Chondrocyte (in vitro differentiated cells): ENCODE measurements at regions not wholly inside any gene's neighbourhood (a gene's known extent, or its start where the extent isn't known, plus 50 kb on each side); places are given as distances from the start of the nearest gene placed in this dataset.

Experiments used
- DNase-seq: peaks from one replicate; pipeline ENCODE4 v3.0.0; 2021; ENCODE audit warnings: mixed read lengths, low spot score
- H3K27ac Mint-ChIP-seq: one replicate; pipeline ENCODE4 v1.8.0; 2021; ENCODE audit warnings: mild to moderate bottlenecking, moderate library complexity, mixed read lengths; ENCODE audit not compliant: unreplicated experiment
- H3K27me3 Mint-ChIP-seq: 2 replicates; pipeline ENCODE4 v1.8.0; 2021; ENCODE audit warnings: low read depth, mixed read lengths
- H3K36me3 Mint-ChIP-seq: 2 replicates; pipeline ENCODE4 v1.8.0; 2021; ENCODE audit warnings: low read depth, mixed read lengths
- H3K4me1 Mint-ChIP-seq: 2 replicates; pipeline ENCODE4 v1.8.0; 2021; ENCODE audit warnings: low read depth, mild to moderate bottlenecking, mixed read lengths
- H3K4me3 Mint-ChIP-seq: one replicate; pipeline ENCODE4 v1.8.0; 2021; ENCODE audit warnings: mild to moderate bottlenecking, moderate library complexity, mixed read lengths; ENCODE audit not compliant: unreplicated experiment
- H3K9me3 Mint-ChIP-seq: 2 replicates; pipeline ENCODE4 v1.8.0; 2021; ENCODE audit warnings: low read depth, mixed read lengths
- TF ChIP-seq, protein P1 (sequence below): fragments of 200-600 bp; sonication (generic); IDR thresholded peaks from 2 replicates; pipeline ENCODE4 v1.5.0; 2021; ENCODE audit warnings: antibody characterized with exemption, mild to moderate bottlenecking, moderate library complexity

DNA sequence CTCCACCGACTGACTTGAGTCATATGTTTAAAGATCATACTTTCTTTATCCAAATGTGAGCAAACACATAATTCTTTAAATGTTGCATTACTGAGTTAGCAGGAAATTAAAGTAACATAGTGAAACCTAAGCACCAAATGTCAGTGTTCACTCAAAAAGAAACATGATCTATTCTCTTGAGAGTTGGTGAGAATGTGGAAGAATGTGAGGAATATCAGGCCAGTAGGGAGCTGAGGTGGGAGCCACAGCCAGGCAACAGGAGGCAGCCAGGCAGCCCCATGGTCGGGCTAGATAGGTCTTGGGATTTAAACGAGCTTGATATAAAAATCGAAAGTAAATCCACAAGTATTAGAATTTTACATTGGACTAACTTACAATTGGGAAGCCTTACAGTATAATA is 198.1 kb upstream of the SH3BP4 start:
- H3K4me3 Mint-ChIP-seq = peak overlapping the region; percentile 55
- no peak for DNase-seq
- peaks cover 2% of the 10 kb centered on the region for H3K36me3 Mint-ChIP-seq
- H3K9me3 Mint-ChIP-seq = peaks cover 6% of the 10 kb centered on the region
- H3K4me1 Mint-ChIP-seq = peaks cover 24% of the 10 kb centered on the region
- no peaks in the 10 kb centered on the region for H3K27me3 Mint-ChIP-seq
- H3K27ac Mint-ChIP-seq = peak overlapping the region; percentile 94
- TF ChIP-seq, protein P1, sequence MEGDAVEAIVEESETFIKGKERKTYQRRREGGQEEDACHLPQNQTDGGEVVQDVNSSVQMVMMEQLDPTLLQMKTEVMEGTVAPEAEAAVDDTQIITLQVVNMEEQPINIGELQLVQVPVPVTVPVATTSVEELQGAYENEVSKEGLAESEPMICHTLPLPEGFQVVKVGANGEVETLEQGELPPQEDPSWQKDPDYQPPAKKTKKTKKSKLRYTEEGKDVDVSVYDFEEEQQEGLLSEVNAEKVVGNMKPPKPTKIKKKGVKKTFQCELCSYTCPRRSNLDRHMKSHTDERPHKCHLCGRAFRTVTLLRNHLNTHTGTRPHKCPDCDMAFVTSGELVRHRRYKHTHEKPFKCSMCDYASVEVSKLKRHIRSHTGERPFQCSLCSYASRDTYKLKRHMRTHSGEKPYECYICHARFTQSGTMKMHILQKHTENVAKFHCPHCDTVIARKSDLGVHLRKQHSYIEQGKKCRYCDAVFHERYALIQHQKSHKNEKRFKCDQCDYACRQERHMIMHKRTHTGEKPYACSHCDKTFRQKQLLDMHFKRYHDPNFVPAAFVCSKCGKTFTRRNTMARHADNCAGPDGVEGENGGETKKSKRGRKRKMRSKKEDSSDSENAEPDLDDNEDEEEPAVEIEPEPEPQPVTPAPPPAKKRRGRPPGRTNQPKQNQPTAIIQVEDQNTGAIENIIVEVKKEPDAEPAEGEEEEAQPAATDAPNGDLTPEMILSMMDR = peak; percentile 8

- Mint-ChIP-seq H3K36me3 (peaks cover 2% of the 10 kb centered on the region), H3K27me3 (no peaks in the 10 kb centered on the region), H3K9me3 (peaks cover 6% of the 10 kb centered on the region), H3K4me1 (peaks cover 24% of the 10 kb centered on the region), H3K4me3 (no peak overlapping the region), H3K27ac (peak overlapping the region; percentile 94)
- no peak for DNase-seq
- TF ChIP-seq, protein P1 = no peak
Observed at GRCh38 chr2:234752966-234753365, 198.9 kb upstream of the SH3BP4 start.

DNA sequence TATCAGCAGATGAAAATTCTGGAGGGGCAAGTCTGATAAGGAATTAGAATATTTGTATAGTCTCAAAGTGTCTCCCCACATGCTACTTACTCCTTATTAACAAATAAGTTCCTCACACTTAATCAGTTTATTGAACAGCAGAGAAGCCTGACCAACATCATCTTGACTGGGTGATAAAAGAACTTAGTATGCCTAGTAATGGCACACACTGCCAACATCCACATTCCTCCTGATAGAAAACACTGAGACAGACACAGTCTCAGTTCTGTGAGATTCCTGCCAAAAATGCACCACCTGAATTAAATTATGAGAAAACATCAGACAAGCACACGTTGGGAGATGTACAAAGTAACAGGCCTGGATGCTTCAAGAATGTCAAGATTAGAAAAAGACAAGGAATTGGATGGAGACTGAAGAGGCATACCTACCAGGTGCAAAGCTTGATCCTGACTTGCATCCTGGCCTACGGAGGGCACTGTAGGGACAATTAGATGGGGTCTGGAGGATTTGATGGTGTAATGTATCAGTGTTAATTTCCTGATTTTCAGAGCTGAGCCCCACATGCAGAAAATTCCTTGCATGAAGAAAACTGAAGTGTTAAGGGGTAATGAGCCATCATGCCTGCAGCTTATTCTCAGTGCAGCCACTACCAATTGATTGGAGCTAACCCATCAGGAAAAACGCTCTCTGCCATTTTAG is 200.4 kb upstream of the SH3BP4 start:
- H3K27ac Mint-ChIP-seq = no peak overlapping the region
- no peaks in the 10 kb centered on the region for H3K27me3 Mint-ChIP-seq
- peaks cover 2% of the 10 kb centered on the region for H3K36me3 Mint-ChIP-seq
- TF ChIP-seq, protein P1 = peak; percentile 22
- peaks cover 24% of the 10 kb centered on the region for H3K4me1 Mint-ChIP-seq
- H3K4me3 Mint-ChIP-seq = no peak overlapping the region
- H3K9me3 Mint-ChIP-seq = peaks cover 6% of the 10 kb centered on the region
- no peak for DNase-seq

DNA sequence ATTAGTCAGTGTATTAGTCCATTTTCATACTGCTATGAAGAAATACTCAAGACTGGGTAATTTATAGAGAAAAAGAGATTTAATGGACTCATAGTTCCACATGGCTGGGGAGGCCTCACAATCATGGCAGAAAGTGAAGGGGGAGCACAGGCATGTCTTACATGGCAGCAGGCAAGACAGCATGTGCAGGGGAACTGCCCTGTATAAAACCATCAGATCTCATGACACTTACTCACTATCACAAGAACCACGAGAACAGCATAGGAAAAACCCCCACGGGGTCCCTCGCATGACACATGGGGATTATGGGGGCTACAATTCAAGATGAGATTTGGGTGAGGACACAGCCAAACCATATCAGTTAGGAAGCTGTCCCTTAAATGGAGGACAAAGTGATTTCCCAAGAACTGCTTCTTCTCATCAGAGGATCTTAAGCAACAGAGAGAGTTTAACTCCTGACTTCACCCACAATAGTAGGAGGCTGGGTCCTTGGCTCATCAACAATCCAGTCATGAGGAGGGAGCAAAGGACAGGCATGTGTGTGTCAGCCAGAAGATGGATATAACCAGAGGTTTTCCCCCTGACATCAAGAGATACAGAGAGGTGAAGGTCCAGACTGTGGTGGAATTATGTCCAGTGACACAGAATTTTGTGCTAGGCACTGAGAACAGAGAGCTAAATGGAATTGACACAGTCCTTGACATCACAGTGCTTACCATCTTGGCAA is 203.8 kb upstream of the SH3BP4 start:
- TF ChIP-seq, protein P1 = no peak
- Mint-ChIP-seq H3K36me3 (peaks cover 1% of the 10 kb centered on the region), H3K9me3 (no peaks in the 10 kb centered on the region), H3K4me1 (peaks cover 6% of the 10 kb centered on the region), H3K27ac (no peak overlapping the region), H3K27me3 (no peaks in the 10 kb centered on the region), H3K4me3 (no peak overlapping the region)
- DNase-seq = no peak

DNA sequence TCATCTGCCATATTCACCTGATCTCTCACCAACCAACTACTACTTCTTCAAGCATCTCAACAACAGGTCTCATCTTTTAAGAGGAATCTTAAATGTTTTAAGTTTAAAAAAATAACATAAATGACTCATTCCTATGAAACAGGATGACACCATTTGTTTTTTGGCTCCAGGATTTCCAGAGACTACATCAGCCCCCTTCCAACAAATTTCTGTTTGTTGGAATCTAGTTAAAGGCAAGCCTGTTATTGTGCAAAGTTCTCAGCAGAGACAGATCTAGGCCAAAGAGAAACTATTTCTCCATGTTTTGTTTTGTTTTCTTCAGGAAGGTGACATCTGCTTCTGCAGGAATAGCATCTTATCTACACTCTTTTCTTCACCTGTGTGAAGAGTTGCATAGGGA is 204.8 kb upstream of the SH3BP4 start:
- DNase-seq = no peak
- no peaks in the 10 kb centered on the region for H3K27me3 Mint-ChIP-seq
- H3K9me3 Mint-ChIP-seq = peaks cover 2% of the 10 kb centered on the region
- H3K4me1 Mint-ChIP-seq = peaks cover 7% of the 10 kb centered on the region
- H3K36me3 Mint-ChIP-seq = peaks cover 1% of the 10 kb centered on the region
- TF ChIP-seq, protein P1 = no peak
- no peak overlapping the region for H3K4me3 Mint-ChIP-seq
- no peak overlapping the region for H3K27ac Mint-ChIP-seq
